Progenitor cell of endocrine pancreas (in vitro differentiated cells): ENCODE measurements at regions not wholly inside any gene's neighbourhood (a gene's known extent, or its start where the extent isn't known, plus 50 kb on each side); places are given as distances from the start of the nearest gene placed in this dataset.

Experiments
- DNase-seq: peaks from one replicate; pipeline ENCODE4 v3.0.0; 2021; ENCODE audit warnings: low spot score; ENCODE audit not compliant: unreplicated experiment
- H3K27ac Mint-ChIP-seq: 2 replicates; pipeline ENCODE4 v1.8.0; 2021; ENCODE audit warnings: mild to moderate bottlenecking, moderate library complexity, mixed read lengths
- H3K27me3 Mint-ChIP-seq: 2 replicates; pipeline ENCODE4 v1.8.0; 2021; ENCODE audit warnings: mixed read lengths
- H3K36me3 Mint-ChIP-seq: 2 replicates; pipeline ENCODE4 v1.8.0; 2022; ENCODE audit warnings: mixed read lengths; ENCODE audit not compliant: insufficient read depth
- H3K4me1 Mint-ChIP-seq: 2 replicates; pipeline ENCODE4 v1.8.0; 2021; ENCODE audit warnings: low read depth, mixed read lengths
- H3K4me3 Mint-ChIP-seq: 2 replicates; pipeline ENCODE4 v1.8.0; 2021; ENCODE audit warnings: low read depth, mild to moderate bottlenecking, moderate library complexity, mixed read lengths
- H3K9me3 Mint-ChIP-seq: 2 replicates; pipeline ENCODE4 v1.8.0; 2021; ENCODE audit warnings: low read depth, mixed read lengths
- CTCF ChIP-seq: fragments of 200-600 bp; sonication (generic); IDR thresholded peaks from one replicate; pipeline ENCODE4 v1.5.0; 2021; ENCODE audit warnings: antibody characterized with exemption, mild to moderate bottlenecking; ENCODE audit not compliant: unreplicated experiment

- Mint-ChIP-seq H3K27me3 (no peaks in the 10 kb centered on the region), H3K27ac (no peak overlapping the region), H3K36me3 (no peaks in the 10 kb centered on the region), H3K4me1 (peaks cover 7% of the 10 kb centered on the region), H3K9me3 (peaks cover 5% of the 10 kb centered on the region), H3K4me3 (no peak overlapping the region)
- TF ChIP-seq CTCF, result no peak
- no peak for DNase-seq
Observed at GRCh38 chr2:58376592-58376991, 135.5 kb upstream of the FANCL start.

DNA sequence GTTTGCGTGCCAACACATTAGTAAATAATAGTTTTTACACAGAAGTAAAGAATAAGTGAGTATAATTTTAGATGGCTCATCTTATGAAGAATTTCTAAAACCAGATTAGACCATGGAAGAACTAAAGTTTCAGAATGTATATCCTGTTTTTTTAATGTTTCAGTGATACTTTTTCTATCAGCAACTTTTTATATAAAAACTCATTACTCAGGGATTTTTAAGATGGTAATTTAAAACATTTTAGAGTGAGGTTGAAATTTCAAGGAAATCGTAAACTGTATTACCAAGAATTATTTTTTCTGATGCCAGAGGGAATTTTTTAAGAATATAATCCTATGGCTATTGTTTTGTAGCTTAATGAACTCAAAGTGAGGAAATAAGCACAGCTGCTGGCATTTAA, 128.5 kb upstream of the FANCL start:
- no peak for DNase-seq
- TF ChIP-seq CTCF, result no peak
- H3K9me3 Mint-ChIP-seq, result no peaks in the 10 kb centered on the region
- no peaks in the 10 kb centered on the region for H3K36me3 Mint-ChIP-seq
- H3K4me1 Mint-ChIP-seq, result no peaks in the 10 kb centered on the region
- H3K4me3 Mint-ChIP-seq, result no peak overlapping the region
- H3K27ac Mint-ChIP-seq, result no peak overlapping the region
- no peaks in the 10 kb centered on the region for H3K27me3 Mint-ChIP-seq

- no peaks in the 10 kb centered on the region for H3K9me3 Mint-ChIP-seq
- no peak for TF ChIP-seq CTCF
- peaks cover 3% of the 10 kb centered on the region for H3K27me3 Mint-ChIP-seq
- H3K36me3 Mint-ChIP-seq, result no peaks in the 10 kb centered on the region
- no peak for DNase-seq
- H3K4me1 Mint-ChIP-seq, result no peaks in the 10 kb centered on the region
- no peak overlapping the region for H3K4me3 Mint-ChIP-seq
- H3K27ac Mint-ChIP-seq, result no peak overlapping the region
Observed at GRCh38 chr2:58364098-58364497, 123.0 kb upstream of the FANCL start.

DNA sequence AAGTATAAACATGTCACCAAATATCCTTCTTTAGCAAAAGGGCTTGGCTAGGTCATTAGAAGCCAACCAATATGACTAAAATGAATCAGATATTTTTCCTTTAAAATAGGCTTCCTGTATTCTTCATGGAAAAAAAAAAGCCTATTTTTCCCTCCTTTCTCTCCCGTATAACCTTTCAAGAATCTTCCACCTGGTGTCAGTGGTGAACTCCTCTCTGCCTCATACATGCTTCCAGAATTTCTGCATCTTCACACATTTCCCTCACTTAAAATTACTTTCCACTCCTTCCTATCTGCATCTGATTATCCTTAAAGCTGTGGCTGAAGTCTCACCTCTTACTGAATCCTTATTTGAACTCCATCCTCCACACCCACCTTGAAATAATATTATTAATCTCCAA, 116.9 kb upstream of the FANCL start:
- TF ChIP-seq CTCF, result no peak
- no peaks in the 10 kb centered on the region for H3K4me1 Mint-ChIP-seq
- no peaks in the 10 kb centered on the region for H3K36me3 Mint-ChIP-seq
- no peaks in the 10 kb centered on the region for H3K9me3 Mint-ChIP-seq
- H3K27me3 Mint-ChIP-seq, result peaks cover 7% of the 10 kb centered on the region
- no peak overlapping the region for H3K27ac Mint-ChIP-seq
- no peak for DNase-seq
- no peak overlapping the region for H3K4me3 Mint-ChIP-seq

- Mint-ChIP-seq H3K36me3 (no peaks in the 10 kb centered on the region), H3K9me3 (no peaks in the 10 kb centered on the region), H3K27ac (no peak overlapping the region), H3K4me3 (no peak overlapping the region), H3K27me3 (peaks cover 5% of the 10 kb centered on the region), H3K4me1 (no peaks in the 10 kb centered on the region)
- no peak for TF ChIP-seq CTCF
- DNase-seq, result no peak
Observed at GRCh38 chr2:58357521-58357920, 116.4 kb upstream of the FANCL start.
